Vagina (tissue), 2 donors: ENCODE measurements at regions not wholly inside any gene's neighbourhood (a gene's known extent, or its start where the extent isn't known, plus 50 kb on each side); places are given as distances from the start of the nearest gene placed in this dataset.

Experiments
- DNase-seq, 2 donors: peaks; one replicate each; pipeline ENCODE4 v3.0.0-alpha.2; 2017; ENCODE audit errors: extremely low spot score in 2 of 2
- H3K27ac ChIP-seq: fragments of 200-600 bp; sonication (generic); one replicate; pipeline ENCODE4 v1.5.1; 2019
- H3K27me3 ChIP-seq: fragments of 200-600 bp; sonication (generic); one replicate; pipeline ENCODE4 v1.5.1; 2019
- H3K36me3 ChIP-seq, 2 donors: fragments of 200-600 bp; sonication (generic); one replicate each; pipeline ENCODE4 v1.5.1; 2017 to 2019
- H3K4me1 ChIP-seq: fragments of 200-600 bp; sonication (generic); one replicate; pipeline ENCODE4 v1.5.1; 2019
- H3K4me3 ChIP-seq, 2 donors: fragments of 200-600 bp; sonication (generic); 1 replicate in 1 of 2; 2 replicates in 1 of 2; pipeline ENCODE4 v1.5.1; 2016 to 2019
- H3K9me3 ChIP-seq: fragments of 200-600 bp; sonication (generic); one replicate; pipeline ENCODE4 v1.5.1; 2019
- CTCF ChIP-seq, 3 experiments: fragments of 450-650 bp in 2 of 3; fragments of 200-600 bp in 1 of 3; sonication (generic) in 1 of 3; IDR thresholded peaks; one replicate each; pipeline ENCODE4 v1.5.1; 2017 to 2019; ENCODE audit warnings: antibody characterized with exemption in 3 of 3, mild to moderate bottlenecking in 2 of 3, moderate library complexity in 2 of 3
- POLR2A ChIP-seq, 2 donors: fragments of 450-650 bp; IDR thresholded peaks; one replicate each; pipeline ENCODE4 v1.6.1; 2017; ENCODE audit warnings: antibody characterized with exemption in 2 of 2, mild to moderate bottlenecking in 2 of 2, moderate library complexity in 2 of 2
- POLR2AphosphoS5 ChIP-seq, 2 donors: sonication (generic); formaldehyde crosslinking; IDR thresholded peaks; one replicate each; pipeline ENCODE4 v1.9.0; 2017; ENCODE audit warnings: antibody characterized with exemption in 2 of 2, mild to moderate bottlenecking in 2 of 2, low read depth in 1 of 2; ENCODE audit not compliant: insufficient read depth in 1 of 2
- intact Hi-C: fragments of 100-400 bp; cut with DNase I; formaldehyde crosslinking; loops from one replicate; pipeline ENCODE4 v1.15.1; 2023

GRCh38 chr13:81388400-81388799 is 1047.5 kb upstream of the SPRY2 start:
- no peak overlapping the region for H3K27ac ChIP-seq
- no peak overlapping the region for H3K4me3 ChIP-seq
- DNase-seq: no peak
- no peaks in the 10 kb centered on the region for H3K4me1 ChIP-seq
- no peaks in the 10 kb centered on the region for H3K9me3 ChIP-seq
- no peaks in the 10 kb centered on the region for H3K36me3 ChIP-seq
- intact Hi-C loops: no loop called here
- no peaks in the 10 kb centered on the region for H3K27me3 ChIP-seq
- TF ChIP-seq CTCF (IDR thresholded peaks at IDR 0.05) (no peak), POLR2AphosphoS5 (IDR thresholded peaks at IDR 0.05; ENCODE audit: insufficient read depth in 1 of 2, low read depth in 1 of 2) (no peak), POLR2A (IDR thresholded peaks at IDR 0.05) (no peak)

- H3K36me3 ChIP-seq: no peaks in the 10 kb centered on the region
Measured at GRCh38 chr13:81383444-81383843, 1042.5 kb upstream of the SPRY2 start.

GRCh38 chr13:81382246-81382645 is 1041.3 kb upstream of the SPRY2 start:
- no peaks in the 10 kb centered on the region for H3K4me1 ChIP-seq
- intact Hi-C loops: no loop called here
- TF ChIP-seq CTCF (IDR thresholded peaks at IDR 0.05) (no peak), POLR2A (IDR thresholded peaks at IDR 0.05) (no peak), POLR2AphosphoS5 (IDR thresholded peaks at IDR 0.05; ENCODE audit: insufficient read depth in 1 of 2, low read depth in 1 of 2) (no peak)
- H3K36me3 ChIP-seq: no peaks in the 10 kb centered on the region
- DNase-seq: no peak
- no peak overlapping the region for H3K4me3 ChIP-seq
- H3K9me3 ChIP-seq: no peaks in the 10 kb centered on the region
- no peak overlapping the region for H3K27ac ChIP-seq
- H3K27me3 ChIP-seq: no peaks in the 10 kb centered on the region

More at GRCh38 chr13:81383444-81383843, 1042.5 kb upstream of the SPRY2 start:
- DNase-seq: no peak
- Histone ChIP-seq H3K27ac (no peak overlapping the region), H3K4me1 (no peaks in the 10 kb centered on the region), H3K9me3 (no peaks in the 10 kb centered on the region), H3K27me3 (no peaks in the 10 kb centered on the region), H3K4me3 (no peak overlapping the region)
- TF ChIP-seq CTCF (IDR thresholded peaks at IDR 0.05) (no peak), POLR2A (IDR thresholded peaks at IDR 0.05) (no peak), POLR2AphosphoS5 (IDR thresholded peaks at IDR 0.05; ENCODE audit: insufficient read depth in 1 of 2, low read depth in 1 of 2) (no peak)
- intact Hi-C loops: no loop called here

- intact Hi-C loops: no loop called here
- Histone ChIP-seq H3K27ac (no peak overlapping the region), H3K9me3 (no peaks in the 10 kb centered on the region), H3K4me3 (no peak overlapping the region), H3K4me1 (no peaks in the 10 kb centered on the region), H3K27me3 (no peaks in the 10 kb centered on the region), H3K36me3 (no peaks in the 10 kb centered on the region)
- TF ChIP-seq POLR2A (IDR thresholded peaks at IDR 0.05) (no peak), CTCF (IDR thresholded peaks at IDR 0.05) (no peak), POLR2AphosphoS5 (IDR thresholded peaks at IDR 0.05; ENCODE audit: insufficient read depth in 1 of 2, low read depth in 1 of 2) (no peak)
- no peak for DNase-seq
Measured at GRCh38 chr13:81381560-81381959, 1040.6 kb upstream of the SPRY2 start.

GRCh38 chr13:81379183-81379582 is 1038.3 kb upstream of the SPRY2 start:
- H3K27ac ChIP-seq: no peak overlapping the region
- TF ChIP-seq POLR2A (IDR thresholded peaks at IDR 0.05) (no peak), POLR2AphosphoS5 (IDR thresholded peaks at IDR 0.05; ENCODE audit: insufficient read depth in 1 of 2, low read depth in 1 of 2) (no peak), CTCF (IDR thresholded peaks at IDR 0.05) (no peak)
- H3K36me3 ChIP-seq: no peaks in the 10 kb centered on the region
- no peak for DNase-seq
- no peaks in the 10 kb centered on the region for H3K27me3 ChIP-seq
- intact Hi-C loops: no loop called here
- no peaks in the 10 kb centered on the region for H3K4me1 ChIP-seq
- no peak overlapping the region for H3K4me3 ChIP-seq
- no peaks in the 10 kb centered on the region for H3K9me3 ChIP-seq
